GM18861 (cell line): ENCODE measurements at regions not wholly inside any gene's neighbourhood (a gene's known extent, or its start where the extent isn't known, plus 50 kb on each side); places are given as distances from the start of the nearest gene placed in this dataset.

Source experiments
- ATAC-seq: cut with Tn5 transposase; IDR thresholded peaks from one replicate; pipeline ENCODE4 v1.9.1; 2021; ENCODE audit not compliant: unreplicated experiment

DNA sequence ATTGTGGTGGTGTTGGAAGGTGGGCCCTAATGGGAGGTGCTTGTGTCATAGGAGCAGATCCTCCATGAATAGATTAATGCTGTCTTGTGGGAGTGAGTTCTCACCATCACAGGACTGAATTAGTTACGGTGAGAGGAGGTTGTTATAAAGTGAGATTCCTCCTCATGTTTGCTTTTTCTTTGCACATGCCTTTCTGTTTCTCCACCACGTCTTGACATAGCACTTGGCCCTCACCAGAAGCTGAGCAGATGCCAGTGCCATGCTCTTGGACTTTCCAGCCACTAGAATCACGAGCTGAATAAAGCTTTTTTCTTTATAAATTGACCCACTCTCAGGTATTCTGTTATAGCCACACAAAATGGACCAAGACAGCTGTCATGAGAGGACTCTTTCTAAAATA lies 194.8 kb downstream of the PTPRU start:
- no peak for ATAC-seq

DNA sequence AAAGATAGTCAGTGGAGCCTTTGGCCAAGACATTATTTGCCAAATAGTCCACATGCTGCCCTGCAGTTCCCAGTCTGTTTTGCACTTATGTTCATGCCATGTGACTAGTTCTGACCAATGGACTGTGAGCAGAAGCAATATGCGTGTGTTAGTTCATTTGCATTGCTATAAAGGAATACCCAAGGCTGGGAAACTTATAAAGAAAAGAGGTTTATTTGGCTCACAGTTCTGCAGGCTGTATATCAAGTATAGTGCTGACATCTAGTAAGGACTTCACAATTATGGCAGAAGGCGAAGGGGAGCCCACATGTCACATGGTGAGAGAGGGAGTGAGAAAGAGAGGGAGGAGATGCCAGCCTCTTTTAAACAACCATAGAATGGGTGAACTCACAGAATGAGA lies 193.3 kb downstream of the PTPRU start:
- no peak for ATAC-seq

DNA sequence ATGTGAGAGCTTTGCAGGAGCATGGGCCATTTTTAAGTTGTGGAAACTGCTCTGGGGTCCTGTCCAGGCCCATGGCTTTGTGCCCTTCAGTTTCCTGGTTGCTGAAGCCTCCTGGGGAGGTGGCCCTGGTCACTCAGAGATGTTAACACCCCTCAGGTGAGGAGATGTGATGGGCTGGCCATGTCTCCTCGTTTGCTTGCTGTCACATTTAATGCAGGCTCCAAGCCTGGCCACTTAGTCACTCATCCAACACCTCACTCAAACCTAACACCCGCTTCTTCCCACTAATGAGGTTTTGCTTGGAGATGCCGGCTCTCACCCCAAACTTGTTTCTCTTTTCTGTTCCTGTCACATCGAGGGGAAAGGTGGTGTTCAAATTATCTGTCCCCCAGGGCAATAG lies 192.7 kb downstream of the PTPRU start:
- no peak for ATAC-seq

DNA sequence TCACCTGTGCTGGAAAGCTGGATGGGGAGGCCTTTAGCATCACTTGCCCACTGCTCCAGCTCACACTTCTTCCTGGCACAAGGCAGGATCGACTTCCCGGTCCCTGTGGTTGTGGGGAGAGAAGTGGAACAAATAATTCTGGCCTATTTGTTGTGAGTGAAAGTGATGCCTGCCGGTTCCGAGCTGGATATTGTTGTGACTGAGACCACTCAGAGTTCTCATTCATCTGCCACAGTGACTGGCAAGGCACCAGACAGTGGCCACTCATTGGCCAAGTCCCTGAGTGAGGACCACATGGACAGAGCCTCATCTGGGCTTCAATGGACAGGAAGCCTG lies 191.9 kb downstream of the PTPRU start:
- no peak for ATAC-seq

DNA sequence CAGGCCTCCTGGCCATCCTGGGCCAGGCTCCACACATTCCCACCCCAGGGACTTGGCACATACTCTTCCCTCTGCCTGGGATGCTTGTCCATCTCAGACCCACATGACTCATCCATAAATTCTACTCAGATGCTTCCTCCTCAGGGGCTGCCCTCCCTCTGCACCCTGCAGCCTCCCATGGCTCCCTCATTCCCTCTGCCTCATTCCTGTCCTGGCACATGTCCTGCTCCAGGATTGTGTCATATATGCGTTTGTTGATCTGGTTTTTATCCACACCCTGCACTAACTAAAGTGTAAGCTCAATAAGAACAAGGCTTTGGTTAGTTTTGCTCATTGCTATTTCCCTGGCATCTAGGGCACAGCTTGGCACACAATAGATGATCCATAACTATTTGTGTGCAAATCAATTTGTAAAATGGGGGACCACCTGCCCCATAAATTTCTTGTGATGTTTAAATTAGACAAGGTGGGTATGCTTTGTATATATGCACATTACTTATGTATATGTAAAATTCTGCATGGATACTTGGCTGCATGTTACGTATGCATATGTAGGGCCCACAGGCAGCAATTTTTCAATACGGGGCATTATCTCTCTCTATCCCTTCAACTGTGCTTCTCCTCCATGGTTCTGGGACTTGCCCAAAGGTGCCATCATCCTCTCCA lies 191.4 kb downstream of the PTPRU start:
- ATAC-seq, result no peak

DNA sequence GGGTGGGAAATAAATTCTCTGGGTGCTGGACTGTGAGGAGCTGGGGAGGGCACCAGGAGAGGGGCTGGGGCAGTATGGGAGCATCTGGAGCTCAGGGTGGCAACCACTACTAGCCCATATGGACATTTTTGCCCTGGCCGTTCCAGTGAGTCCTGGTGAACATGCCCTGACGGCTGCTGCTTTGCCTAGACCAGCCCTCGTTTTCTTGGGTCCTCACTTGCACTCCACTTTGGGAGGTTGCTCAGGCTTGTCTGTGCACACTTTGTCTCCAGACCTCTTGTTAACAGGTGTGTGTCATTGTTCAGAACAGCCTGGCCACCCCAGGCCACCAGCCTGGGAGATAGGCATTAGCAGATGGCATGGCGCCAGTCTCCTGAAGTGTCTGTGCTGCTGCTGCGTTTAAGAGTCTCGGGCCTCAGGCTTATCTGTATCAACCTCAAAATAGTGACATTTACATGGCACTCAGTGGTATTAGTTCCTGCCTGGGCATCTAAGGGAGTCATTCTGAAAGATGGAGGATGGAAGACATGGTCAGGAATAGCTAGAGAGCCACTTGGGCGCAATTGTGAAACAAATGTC lies 190.5 kb downstream of the PTPRU start:
- ATAC-seq, result no peak

DNA sequence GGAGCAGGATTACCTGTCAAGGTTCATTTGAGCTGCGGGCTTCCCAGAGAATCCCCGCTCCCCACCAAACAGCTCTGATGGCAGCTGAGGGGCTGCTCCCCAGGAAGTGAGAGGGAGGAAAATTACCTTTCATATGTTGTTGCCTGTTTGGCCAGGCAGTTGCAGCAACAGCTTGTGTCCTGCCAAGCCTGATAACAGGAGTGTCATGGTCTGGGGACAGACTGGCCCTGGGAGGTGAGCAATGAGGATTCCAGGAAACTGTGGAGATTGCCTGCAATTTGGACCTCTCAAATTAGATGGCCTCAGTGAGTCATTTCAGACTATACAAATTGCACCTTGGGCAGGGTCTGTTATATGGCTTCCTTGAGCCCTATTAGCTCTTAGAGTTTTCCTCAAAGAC lies 189.3 kb downstream of the PTPRU start:
- no peak for ATAC-seq

DNA sequence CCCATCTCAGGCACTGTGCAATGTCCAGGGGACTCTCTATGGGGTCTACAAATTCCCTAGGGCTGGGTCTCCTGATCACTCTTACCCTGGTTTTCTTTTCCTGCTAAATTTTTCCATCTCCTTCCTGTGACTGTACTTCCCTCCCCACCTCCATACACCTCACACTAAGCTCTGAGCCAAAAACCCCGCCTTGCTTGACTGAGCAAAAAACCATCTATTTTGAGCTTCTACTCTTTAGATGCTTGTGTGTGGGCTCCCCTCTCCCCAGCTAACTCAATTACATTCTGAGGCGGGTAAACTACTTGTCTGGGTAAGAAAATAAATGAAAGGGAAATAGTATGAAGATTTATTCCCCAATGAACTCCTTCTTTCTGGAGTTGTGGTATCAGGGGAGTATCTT lies 187.9 kb downstream of the PTPRU start:
- no peak for ATAC-seq

DNA sequence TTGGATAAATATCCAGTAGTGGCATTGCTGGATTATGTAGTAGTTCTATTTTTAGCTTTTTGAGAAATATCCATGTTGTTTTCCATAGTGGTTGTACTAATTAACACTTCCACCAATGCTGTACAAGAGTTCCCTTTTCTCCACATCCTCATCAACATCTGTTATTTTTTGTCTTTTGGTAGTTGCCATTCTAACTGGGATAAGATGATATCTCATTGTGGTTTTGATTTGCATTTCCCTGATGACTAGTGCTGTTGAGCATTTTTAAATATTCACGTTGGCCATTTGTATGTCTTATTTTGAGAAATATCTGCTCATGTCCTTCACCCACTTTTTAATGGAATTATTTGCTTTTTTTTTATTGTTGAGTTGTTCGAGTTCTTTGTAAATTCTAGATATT lies 183.9 kb downstream of the PTPRU start:
- no peak for ATAC-seq

DNA sequence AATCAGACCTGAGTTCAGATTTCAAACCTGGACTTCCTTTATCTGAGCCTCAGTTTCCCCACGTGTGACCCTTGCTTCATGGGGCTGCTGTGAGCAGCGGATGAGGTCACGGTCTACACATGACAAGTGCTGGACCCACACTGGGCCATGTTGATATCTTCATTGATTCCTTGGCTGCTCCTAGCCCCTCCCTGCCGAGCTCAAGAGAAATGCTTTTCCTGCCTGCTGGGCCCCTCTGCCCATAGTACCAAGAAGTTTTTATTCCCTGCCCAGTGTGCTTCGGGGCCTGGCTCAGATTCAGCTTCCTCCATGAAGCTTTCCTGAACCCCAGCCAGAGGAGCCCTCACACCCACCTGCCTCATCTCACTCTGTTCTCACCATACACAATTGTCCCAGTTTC lies 181.6 kb downstream of the PTPRU start:
- ATAC-seq, result no peak

DNA sequence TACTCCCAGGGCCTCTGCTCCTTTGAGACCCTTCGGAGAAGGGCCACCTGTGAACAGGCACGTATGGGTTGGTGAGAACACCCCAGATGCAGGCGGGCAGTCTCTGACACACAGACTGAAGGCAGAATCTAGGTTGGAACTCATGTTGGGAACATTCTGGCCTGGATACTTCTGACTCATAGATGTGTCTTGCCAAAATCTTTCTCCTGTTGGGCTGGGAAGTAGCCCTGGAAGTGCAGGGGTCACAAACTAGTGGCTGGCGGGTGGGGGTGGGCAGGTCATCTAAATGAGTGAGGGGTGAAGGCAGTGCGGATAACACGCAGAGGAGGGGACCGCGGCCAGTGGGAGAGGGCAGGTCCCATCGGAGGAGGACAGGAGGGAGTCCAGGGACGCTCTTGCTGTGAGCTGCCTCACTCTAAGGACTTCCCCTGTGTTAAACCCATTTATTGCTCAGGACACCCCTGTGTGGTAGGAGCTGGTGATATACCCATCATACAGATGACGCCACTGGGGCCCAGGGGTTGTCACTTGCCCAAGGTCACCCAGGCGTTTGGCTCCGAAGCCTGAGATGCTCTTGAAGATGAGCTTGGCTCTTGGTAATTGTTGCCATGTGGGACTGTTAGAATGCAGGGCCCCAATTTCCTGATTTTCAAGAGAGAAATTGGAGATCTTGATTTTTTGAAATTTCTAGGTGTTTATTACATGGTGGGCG lies 181.0 kb downstream of the PTPRU start:
- no peak for ATAC-seq

DNA sequence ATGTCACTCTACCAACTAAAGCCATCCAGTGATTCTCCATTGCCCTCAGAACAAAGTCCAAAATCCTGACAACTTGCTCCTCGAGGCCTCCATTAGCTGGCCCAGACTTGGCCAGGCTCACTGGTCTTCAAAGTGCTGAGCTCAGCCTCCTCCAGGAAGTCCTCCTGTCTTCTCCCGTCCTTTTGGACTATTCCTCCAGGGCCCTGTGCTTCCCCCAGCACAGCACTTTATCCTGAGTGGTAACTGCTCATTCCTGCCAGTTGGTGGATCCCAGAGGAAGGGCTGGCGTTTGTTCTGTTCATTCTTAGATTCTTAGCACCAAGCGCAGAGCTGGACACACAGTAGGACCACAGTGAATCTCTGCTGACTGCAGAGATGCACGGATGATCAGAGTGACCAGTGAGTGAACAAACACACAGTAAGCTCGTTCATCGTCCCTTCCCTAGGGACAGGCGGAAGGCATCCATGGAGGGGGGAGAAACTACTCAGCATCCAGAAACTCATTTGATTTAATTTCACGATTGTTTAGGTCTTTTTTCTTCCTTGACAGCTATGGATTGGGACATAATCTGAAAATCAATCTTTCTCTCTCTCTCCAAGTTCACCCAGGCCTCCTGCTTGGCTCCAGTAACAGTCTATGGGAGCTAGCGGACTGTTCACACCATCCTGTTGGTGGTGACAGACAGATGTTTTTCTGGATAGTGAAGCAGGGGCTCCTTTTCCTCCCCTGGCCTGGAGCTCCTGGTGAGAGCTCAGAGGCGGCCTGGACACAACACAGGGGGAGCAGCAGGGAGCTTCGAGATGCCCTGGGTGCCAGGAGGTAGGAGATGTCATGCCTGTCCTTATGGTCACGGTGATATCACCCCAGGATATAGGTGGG lies 180.2 kb downstream of the PTPRU start:
- no peak for ATAC-seq

DNA sequence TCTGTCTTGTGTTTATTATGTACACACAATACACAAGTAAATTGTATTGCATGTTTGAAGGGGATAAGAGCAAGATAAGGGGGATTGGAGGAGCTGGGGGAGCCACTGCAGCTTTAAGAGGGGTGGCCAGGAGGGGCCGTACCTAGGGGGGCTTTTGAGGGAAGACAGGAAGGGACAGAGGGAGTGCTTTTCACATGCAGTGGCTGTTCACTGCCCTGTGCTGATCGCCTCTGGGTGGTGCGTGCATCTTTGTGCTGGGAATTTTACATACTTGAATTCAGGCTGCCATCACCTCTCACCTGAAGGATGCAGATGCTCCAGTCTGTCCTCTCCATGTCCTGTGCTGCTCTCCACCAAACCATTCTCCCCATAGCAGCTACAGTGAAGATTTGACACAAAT lies 179.5 kb downstream of the PTPRU start:
- no peak for ATAC-seq

DNA sequence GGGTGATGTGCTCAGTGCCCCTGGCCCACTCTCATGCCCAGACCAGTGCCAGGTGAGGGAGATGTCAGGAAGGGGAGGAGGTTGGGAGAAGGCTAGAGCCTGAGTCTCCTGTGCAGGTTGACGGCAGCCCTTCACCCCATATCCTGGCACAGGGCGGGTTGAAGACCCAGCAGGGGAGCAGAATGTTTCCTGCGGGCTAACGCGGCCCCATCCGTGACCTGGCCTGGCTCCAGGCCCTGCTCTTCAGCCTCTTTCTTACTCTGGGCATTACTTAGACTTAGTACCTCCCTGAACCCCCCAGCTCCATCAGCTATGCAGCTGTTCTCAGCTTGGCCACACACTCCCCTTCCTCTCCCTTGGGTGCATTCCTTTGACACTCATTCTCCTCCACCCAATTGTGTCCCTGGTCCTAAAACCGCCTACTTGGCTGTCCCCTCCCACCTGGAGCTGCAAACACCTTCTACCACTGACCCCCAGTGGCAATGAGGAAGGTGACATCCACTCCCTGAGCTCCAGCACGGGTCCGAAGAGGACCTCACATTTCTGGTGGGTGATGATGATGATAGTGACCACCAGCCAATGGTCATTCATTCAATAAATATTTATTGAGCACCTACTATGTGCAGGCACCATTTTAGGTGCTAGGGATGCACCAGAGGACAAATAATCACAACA lies 179.0 kb downstream of the PTPRU start:
- ATAC-seq, result no peak

DNA sequence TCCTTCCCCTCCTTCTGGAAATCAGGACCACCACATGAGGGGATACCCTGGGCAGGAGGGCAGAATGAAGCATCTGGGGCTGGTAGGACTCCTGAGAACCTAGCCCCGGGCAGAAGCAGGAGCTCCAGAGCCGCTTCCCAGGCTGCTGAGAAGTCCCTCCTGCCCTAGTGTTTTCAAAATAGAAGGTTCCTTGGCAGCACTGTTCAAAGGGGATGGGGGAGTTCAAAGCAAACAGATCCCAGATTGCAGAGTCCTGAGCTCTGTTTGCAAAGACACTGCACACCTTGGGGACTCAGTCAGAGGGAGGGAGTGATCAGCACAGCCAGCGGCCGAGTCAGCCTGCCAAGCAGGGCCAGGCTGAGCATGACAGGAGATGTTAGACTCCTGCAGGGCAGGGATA lies 177.8 kb downstream of the PTPRU start:
- no peak for ATAC-seq

DNA sequence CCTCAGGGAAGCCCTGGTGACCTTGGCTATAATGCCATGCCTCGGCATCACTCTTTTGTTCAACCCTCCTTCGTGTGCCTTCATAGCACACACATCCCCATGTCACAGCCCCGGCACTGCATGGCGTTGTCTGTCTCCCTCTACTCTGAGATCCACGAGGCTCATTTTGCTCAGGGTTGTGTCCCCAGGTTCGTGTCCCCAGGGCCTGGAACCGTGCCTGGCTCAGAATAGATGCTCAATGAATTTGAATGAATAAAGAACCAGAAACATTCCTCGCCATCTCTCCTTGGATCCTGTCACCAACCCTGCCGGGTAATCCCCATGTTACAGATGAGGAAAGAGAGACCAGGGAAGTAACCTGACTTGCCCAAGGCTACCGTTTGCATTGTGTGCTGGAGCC lies 177.3 kb downstream of the PTPRU start:
- no peak for ATAC-seq

DNA sequence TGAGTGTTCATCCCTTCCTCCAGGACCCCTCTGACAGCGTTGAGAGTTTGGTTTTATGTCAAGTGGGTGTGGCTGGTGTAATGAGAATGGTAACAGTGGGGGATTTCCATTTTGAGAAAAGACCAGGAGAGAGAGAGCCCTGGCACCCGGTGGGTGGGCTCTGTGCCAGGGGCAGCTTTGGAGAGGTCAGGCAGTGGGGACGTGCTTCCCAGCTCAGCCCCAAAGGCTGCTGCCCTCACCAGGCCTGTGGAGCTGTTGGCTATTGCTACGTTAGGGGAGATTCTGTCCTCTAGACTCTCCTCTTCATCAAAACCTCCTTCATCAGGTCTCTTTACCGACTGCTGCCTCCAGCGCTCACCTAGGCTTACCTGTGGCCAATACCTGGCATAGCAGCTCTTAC lies 176.3 kb downstream of the PTPRU start:
- no peak for ATAC-seq

DNA sequence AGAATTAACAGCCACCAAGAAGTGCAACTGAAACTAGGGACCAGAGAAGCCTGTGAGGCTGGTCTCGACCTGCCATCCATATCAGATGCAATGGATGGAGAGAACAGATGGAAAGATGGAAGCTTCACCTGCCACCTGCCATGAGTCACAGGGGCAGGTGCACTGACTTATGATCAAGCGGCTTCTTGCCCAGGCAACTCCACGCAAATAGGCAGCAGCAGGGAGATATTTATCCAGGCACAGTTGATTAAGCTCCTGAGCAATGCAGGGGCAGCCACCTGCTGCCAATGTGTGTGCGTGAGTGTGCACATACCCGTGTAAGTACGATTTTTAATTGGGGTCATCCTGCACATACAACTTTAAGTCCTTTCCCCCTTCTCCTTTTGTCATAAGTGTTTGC lies 174.2 kb downstream of the PTPRU start:
- no peak for ATAC-seq

DNA sequence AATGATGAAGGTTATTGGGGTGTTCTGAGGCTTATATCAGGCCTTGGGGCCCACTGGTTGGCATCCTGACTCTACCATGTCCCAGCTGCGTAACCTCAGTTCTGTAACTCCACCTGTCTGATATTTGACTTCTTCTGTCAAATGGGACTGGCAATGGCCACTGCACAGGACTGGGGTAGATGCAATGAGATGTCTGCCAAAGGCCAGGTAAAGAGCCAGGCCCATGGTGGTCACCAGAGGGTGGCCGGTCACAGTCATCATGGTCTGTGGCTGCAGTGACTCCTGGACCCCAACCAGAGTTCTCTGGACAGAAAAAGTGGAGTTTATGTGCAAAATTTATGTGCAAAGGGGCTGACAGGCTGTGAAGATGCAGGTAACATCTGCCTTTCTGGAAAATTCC lies 173.3 kb downstream of the PTPRU start:
- no peak for ATAC-seq

DNA sequence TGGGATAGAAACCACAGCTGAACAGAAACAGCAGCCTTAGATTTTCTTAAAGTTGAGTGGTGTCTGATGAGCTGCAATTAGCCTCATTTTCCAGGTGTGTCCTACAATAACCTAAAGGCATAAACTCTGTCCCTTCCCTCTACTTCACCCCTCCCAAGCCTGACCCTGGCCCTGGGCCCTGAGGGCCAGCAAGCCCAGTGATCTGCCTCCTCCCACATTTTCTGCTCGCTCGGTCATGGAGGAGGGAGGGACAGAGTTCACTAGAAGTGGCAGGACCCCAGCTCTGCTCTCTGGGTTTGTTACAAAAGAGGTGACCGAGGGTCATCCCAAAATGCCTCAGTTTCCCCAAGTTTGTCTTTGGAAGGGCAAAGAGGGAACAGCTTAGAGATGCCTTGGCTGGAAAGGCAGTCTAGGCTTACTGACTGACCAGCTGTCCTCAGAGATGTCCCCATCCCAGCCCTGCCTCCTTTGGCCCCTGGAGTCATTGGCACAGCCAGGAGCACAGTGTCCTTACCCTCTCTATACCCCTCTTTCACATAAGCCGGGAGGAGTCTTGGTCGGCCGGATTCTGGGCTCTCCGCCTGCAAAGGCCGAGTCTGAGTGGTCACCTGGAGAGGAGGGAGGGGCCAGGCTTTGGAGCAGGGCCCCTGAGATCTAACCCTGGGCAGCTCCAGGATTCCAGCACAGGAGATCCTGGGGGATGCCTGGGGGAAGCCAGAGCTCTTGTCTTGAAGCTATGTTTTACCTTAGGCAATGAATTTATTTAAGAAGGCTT lies 172.7 kb downstream of the PTPRU start:
- no peak for ATAC-seq

DNA sequence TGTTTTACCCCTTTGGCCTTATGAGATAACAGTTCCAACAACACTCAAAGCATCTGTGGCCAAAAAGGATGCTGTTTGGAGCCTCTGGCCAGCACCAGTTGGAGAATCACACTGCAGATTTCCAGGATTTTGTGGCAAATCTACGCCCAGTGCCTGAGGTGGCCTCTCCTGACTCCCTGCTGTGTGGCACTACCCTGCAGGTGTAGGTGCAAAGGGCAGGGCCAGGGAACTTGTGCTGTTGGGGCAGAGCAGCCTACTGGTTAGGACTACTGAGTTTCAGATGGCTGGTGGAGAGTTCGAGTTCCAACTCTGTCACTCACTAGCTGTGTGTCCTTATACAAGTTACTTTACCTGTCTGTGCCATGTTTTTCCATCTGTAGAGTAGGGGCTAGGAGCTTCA lies 170.5 kb downstream of the PTPRU start:
- ATAC-seq, result no peak
